ENCODE measurements at regions not wholly inside any gene's neighbourhood (a gene's known extent, or its start where the extent isn't known, plus 50 kb on each side); places are given as distances from the start of the nearest gene placed in this dataset.

- Mint-ChIP-seq H3K4me3 (no peak overlapping the region), H3K36me3 (ENCODE audit: low read depth) (no peaks in the 10 kb centered on the region), H3K9me3 (no peaks in the 10 kb centered on the region), H3K4me1 (no peaks in the 10 kb centered on the region), H3K27me3 (peaks cover 7% of the 10 kb centered on the region), H3K27ac (no peak overlapping the region)
- ChIA-PET CTCF (no interaction called here), POLR2A (no interaction called here)
- DNase-seq: no peak
These were observed 163.3 kb downstream of the MACROH2A1 start for GRCh38 chr5:135235551-135236227.

GRCh38 chr5:135234666-135235401, 164.2 kb downstream of the MACROH2A1 start:
- Mint-ChIP-seq H3K27me3 (peaks cover 7% of the 10 kb centered on the region), H3K4me1 (no peaks in the 10 kb centered on the region), H3K4me3 (no peak overlapping the region), H3K9me3 (no peaks in the 10 kb centered on the region), H3K36me3 (ENCODE audit: low read depth) (no peaks in the 10 kb centered on the region), H3K27ac (no peak overlapping the region)
- POLR2A ChIA-PET: no interaction called here
- CTCF ChIA-PET: no interaction called here
- no peak for DNase-seq

- peaks cover 7% of the 10 kb centered on the region for H3K27me3 Mint-ChIP-seq
- no peaks in the 10 kb centered on the region for H3K4me1 Mint-ChIP-seq
- no peak overlapping the region for H3K4me3 Mint-ChIP-seq
- no peaks in the 10 kb centered on the region for H3K36me3 Mint-ChIP-seq (ENCODE audit: low read depth)
- POLR2A ChIA-PET: no interaction called here
- H3K27ac Mint-ChIP-seq: no peak overlapping the region
- no peak for DNase-seq
- CTCF ChIA-PET: no interaction called here
- no peaks in the 10 kb centered on the region for H3K9me3 Mint-ChIP-seq
These were observed 164.8 kb downstream of the MACROH2A1 start for GRCh38 chr5:135234242-135234641.

GRCh38 chr5:135233477-135233876, 165.6 kb downstream of the MACROH2A1 start:
- ChIA-PET CTCF (no interaction called here), POLR2A (no interaction called here)
- Mint-ChIP-seq H3K36me3 (ENCODE audit: low read depth) (no peaks in the 10 kb centered on the region), H3K27ac (no peak overlapping the region), H3K27me3 (peaks cover 7% of the 10 kb centered on the region), H3K4me3 (no peak overlapping the region), H3K4me1 (no peaks in the 10 kb centered on the region), H3K9me3 (no peaks in the 10 kb centered on the region)
- DNase-seq: no peak

GRCh38 chr5:135232958-135233357, 166.1 kb downstream of the MACROH2A1 start:
- CTCF ChIA-PET: no interaction called here
- Mint-ChIP-seq H3K27ac (no peak overlapping the region), H3K27me3 (peaks cover 9% of the 10 kb centered on the region), H3K4me1 (no peaks in the 10 kb centered on the region), H3K36me3 (ENCODE audit: low read depth) (no peaks in the 10 kb centered on the region), H3K4me3 (no peak overlapping the region), H3K9me3 (no peaks in the 10 kb centered on the region)
- no peak for DNase-seq
- POLR2A ChIA-PET: no interaction called here

GRCh38 chr5:135231289-135231688, 167.7 kb downstream of the MACROH2A1 start:
- peaks cover 15% of the 10 kb centered on the region for H3K27me3 Mint-ChIP-seq
- H3K27ac Mint-ChIP-seq: no peak overlapping the region
- H3K4me1 Mint-ChIP-seq: no peaks in the 10 kb centered on the region
- H3K36me3 Mint-ChIP-seq (ENCODE audit: low read depth): no peaks in the 10 kb centered on the region
- H3K4me3 Mint-ChIP-seq: no peak overlapping the region
- POLR2A ChIA-PET: no interaction called here
- H3K9me3 Mint-ChIP-seq: no peaks in the 10 kb centered on the region
- DNase-seq: no peak
- CTCF ChIA-PET: no interaction called here

GRCh38 chr5:135230251-135230925, 168.6 kb downstream of the MACROH2A1 start:
- CTCF ChIA-PET: no interaction called here
- H3K9me3 Mint-ChIP-seq: no peaks in the 10 kb centered on the region
- no peak overlapping the region for H3K27ac Mint-ChIP-seq
- DNase-seq: no peak
- POLR2A ChIA-PET: no interaction called here
- H3K36me3 Mint-ChIP-seq (ENCODE audit: low read depth): no peaks in the 10 kb centered on the region
- H3K4me1 Mint-ChIP-seq: no peaks in the 10 kb centered on the region
- H3K4me3 Mint-ChIP-seq: no peak overlapping the region
- peaks cover 13% of the 10 kb centered on the region for H3K27me3 Mint-ChIP-seq

GRCh38 chr5:135229679-135230132, 169.3 kb downstream of the MACROH2A1 start:
- POLR2A ChIA-PET: no interaction called here
- CTCF ChIA-PET: no interaction called here
- H3K4me1 Mint-ChIP-seq: no peaks in the 10 kb centered on the region
- H3K36me3 Mint-ChIP-seq (ENCODE audit: low read depth): no peaks in the 10 kb centered on the region
- no peak overlapping the region for H3K27ac Mint-ChIP-seq
- peaks cover 10% of the 10 kb centered on the region for H3K27me3 Mint-ChIP-seq
- H3K4me3 Mint-ChIP-seq: no peak overlapping the region
- no peak for DNase-seq
- no peaks in the 10 kb centered on the region for H3K9me3 Mint-ChIP-seq

GRCh38 chr5:135229122-135229521, 169.9 kb downstream of the MACROH2A1 start:
- H3K27me3 Mint-ChIP-seq: peaks cover 13% of the 10 kb centered on the region
- POLR2A ChIA-PET: no interaction called here
- no peak overlapping the region for H3K4me3 Mint-ChIP-seq
- H3K27ac Mint-ChIP-seq: no peak overlapping the region
- CTCF ChIA-PET: no interaction called here
- H3K9me3 Mint-ChIP-seq: no peaks in the 10 kb centered on the region
- no peak for DNase-seq
- no peaks in the 10 kb centered on the region for H3K4me1 Mint-ChIP-seq
- no peaks in the 10 kb centered on the region for H3K36me3 Mint-ChIP-seq (ENCODE audit: low read depth)

- no peak overlapping the region for H3K4me3 Mint-ChIP-seq
- ChIA-PET POLR2A (no interaction called here), CTCF (no interaction called here)
These were observed 170.8 kb downstream of the MACROH2A1 start for GRCh38 chr5:135228222-135228621.

GRCh38 chr5:135227064-135228022, 171.7 kb downstream of the MACROH2A1 start:
- no peak for DNase-seq
- Mint-ChIP-seq H3K9me3 (no peaks in the 10 kb centered on the region), H3K4me3 (no peak overlapping the region), H3K27ac (no peak overlapping the region), H3K4me1 (no peaks in the 10 kb centered on the region), H3K27me3 (peaks cover 22% of the 10 kb centered on the region), H3K36me3 (ENCODE audit: low read depth) (no peaks in the 10 kb centered on the region)
- ChIA-PET POLR2A (no interaction called here), CTCF (no interaction called here)

More at GRCh38 chr5:135228222-135228621, 170.8 kb downstream of the MACROH2A1 start:
- DNase-seq: no peak
- peaks cover 20% of the 10 kb centered on the region for H3K27me3 Mint-ChIP-seq
- no peak overlapping the region for H3K27ac Mint-ChIP-seq
- H3K9me3 Mint-ChIP-seq: no peaks in the 10 kb centered on the region
- H3K4me1 Mint-ChIP-seq: no peaks in the 10 kb centered on the region
- H3K36me3 Mint-ChIP-seq (ENCODE audit: low read depth): no peaks in the 10 kb centered on the region

GRCh38 chr5:135225856-135226560, 173.0 kb downstream of the MACROH2A1 start:
- peaks cover 22% of the 10 kb centered on the region for H3K27me3 Mint-ChIP-seq
- ChIA-PET POLR2A (no interaction called here), CTCF (no interaction called here)
- no peaks in the 10 kb centered on the region for H3K4me1 Mint-ChIP-seq
- no peaks in the 10 kb centered on the region for H3K9me3 Mint-ChIP-seq
- H3K27ac Mint-ChIP-seq: no peak overlapping the region
- no peaks in the 10 kb centered on the region for H3K36me3 Mint-ChIP-seq (ENCODE audit: low read depth)
- DNase-seq: no peak
- no peak overlapping the region for H3K4me3 Mint-ChIP-seq

Measured in activated CD4-positive, alpha-beta memory T cell treated with anti-CD3 and anti-CD28 coated beads, Interleukin-2, amount 10 ng/mL, durations not matched to agents 7 days and 5 days (primary cell).